SK-N-SH (cell line): ENCODE measurements at regions not wholly inside any gene's neighbourhood (a gene's known extent, or its start where the extent isn't known, plus 50 kb on each side); places are given as distances from the start of the nearest gene placed in this dataset.

Experiments
- CTCF ChIA-PET: fragments of 300-600, 350-600 bp; formaldehyde crosslinking; extraction: SDS; loops from one replicate; lab custom pipeline; 2021; lab: Yijun Ruan, JAX
- POLR2A ChIA-PET: fragments of 350-600 bp; sonication (Branson Sonifier 250); formaldehyde crosslinking; extraction: SDS; loops from one replicate; lab custom pipeline; 2020; ENCODE audit warnings: antibody characterized with exemption, inconsistent platforms; lab: Yijun Ruan, JAX
- DNase-seq: peaks from one replicate; pipeline ENCODE4 v3.0.0; 2012
- H2AFZ ChIP-seq: fragments of 200-600 bp; sonication (generic); 2 replicates; pipeline ENCODE4 v1.8.1; 2016; ENCODE audit warnings: antibody characterized with exemption, mild to moderate bottlenecking, low read depth
- H3F3A ChIP-seq: fragments of 200-600 bp; sonication (generic); replicated peaks from 2 replicates; pipeline ENCODE3; 2016; ENCODE audit warnings: antibody characterized with exemption, mild to moderate bottlenecking; ENCODE audit not compliant: insufficient read depth
- H3K27ac ChIP-seq, 2 experiments: fragments of 200-500 bp in 1 of 2; fragments of 200-600 bp in 1 of 2; sonication (Bioruptor generic) in 1 of 2; sonication (generic), shearing (Covaris generic) in 1 of 2; 2 replicates each; pipeline versions ENCODE4 v1.5.1 to v1.6.1; 2014 to 2016; ENCODE audit warnings: low read depth in 2 of 2, inconsistent platforms in 1 of 2, low read length in 1 of 2, mild to moderate bottlenecking in 1 of 2, mixed read lengths in 1 of 2
- H3K27me3 ChIP-seq: fragments of 200-600 bp; sonication (generic), shearing (Covaris generic); 2 replicates; pipeline ENCODE4 v1.6.1; 2016; ENCODE audit warnings: mixed run types; ENCODE audit not compliant: insufficient read depth
- H3K36me3 ChIP-seq, 2 experiments: fragments of 200-500 bp in 1 of 2; fragments of 200-600 bp in 1 of 2; sonication (Bioruptor generic) in 1 of 2; sonication (generic) in 1 of 2; replicated peaks in 1 of 2; 2 replicates each; pipeline versions ENCODE3 to v1.5.1; 2014 to 2016; ENCODE audit warnings: low read length in 1 of 2, mild to moderate bottlenecking in 1 of 2; ENCODE audit not compliant: insufficient read depth in 2 of 2, control insufficient read depth in 1 of 2
- H3K4me1 ChIP-seq, 2 experiments: fragments of 200-500 bp in 1 of 2; fragments of 200-600 bp in 1 of 2; sonication (Bioruptor generic) in 1 of 2; sonication (generic), shearing (Covaris generic) in 1 of 2; 2 replicates each; pipeline versions ENCODE4 v1.5.1 to v1.6.1; 2014 to 2016; ENCODE audit warnings: low read depth in 1 of 2, low read length in 1 of 2, mixed run types in 1 of 2; ENCODE audit not compliant: insufficient read depth in 2 of 2, control insufficient read depth in 1 of 2
- H3K4me2 ChIP-seq: fragments of 200-600 bp; sonication (generic), shearing (Covaris generic); 2 replicates; pipeline ENCODE4 v1.6.1; 2017; ENCODE audit warnings: mixed run types
- H3K4me3 ChIP-seq, 2 experiments: fragments of 200-500 bp in 1 of 2; fragments of 200-600 bp in 1 of 2; sonication (Bioruptor generic) in 1 of 2; sonication (generic), shearing (Covaris generic) in 1 of 2; 2 replicates each; pipeline versions ENCODE4 v1.5.1 to v1.8.1; 2014 to 2016; ENCODE audit warnings: low read depth in 2 of 2, inconsistent platforms in 1 of 2, low read length in 1 of 2, mild to moderate bottlenecking in 1 of 2, mixed read lengths in 1 of 2, moderate library complexity in 1 of 2
- H3K79me2 ChIP-seq: fragments of 200-600 bp; sonication (generic); 2 replicates; pipeline ENCODE4 v1.8.1; 2017; ENCODE audit warnings: mild to moderate bottlenecking; ENCODE audit not compliant: insufficient read depth
- H3K9ac ChIP-seq: fragments of 200-600 bp; sonication (generic); 2 replicates; pipeline ENCODE4 v1.6.1; 2017; ENCODE audit warnings: mixed run types
- H3K9me2 ChIP-seq: fragments of 200-600 bp; sonication (generic); 2 replicates; pipeline ENCODE4 v1.6.1; 2017; ENCODE audit warnings: mixed run types
- H3K9me3 ChIP-seq: fragments of 200-600 bp; sonication (generic); 2 replicates; pipeline ENCODE4 v1.6.1; 2017; ENCODE audit warnings: mixed run types, mild to moderate bottlenecking, moderate library complexity
- H4K20me1 ChIP-seq: fragments of 200-600 bp; sonication (generic); 2 replicates; pipeline ENCODE4 v1.6.1; 2017; ENCODE audit warnings: mild to moderate bottlenecking, mixed run types; ENCODE audit not compliant: insufficient read depth
- EP300 ChIP-seq, 2 experiments: IDR thresholded peaks; 2 replicates each; pipeline versions ENCODE4 v1.4.0 to v1.6.1; 2012; ENCODE audit warnings: borderline replicate concordance in 1 of 2, low read depth in 1 of 2, low read length in 1 of 2
- FOSL2 ChIP-seq: IDR thresholded peaks from 2 replicates; pipeline ENCODE4 v1.4.0; 2012; ENCODE audit warnings: low read depth, mild to moderate bottlenecking, moderate library complexity, borderline replicate concordance
- FOXJ3 ChIP-seq: sonication (generic); formaldehyde crosslinking; IDR thresholded peaks from 2 replicates; pipeline ENCODE4 v1.5.1; 2020; ENCODE audit warnings: mild to moderate bottlenecking, missing genetic modification reagents
- FOXM1 ChIP-seq: IDR thresholded peaks from 2 replicates; pipeline ENCODE4 v1.4.0; 2012; ENCODE audit warnings: low read depth, mild to moderate bottlenecking
- JUND ChIP-seq: IDR thresholded peaks from 2 replicates; pipeline ENCODE4 v1.4.0; 2012
- MEF2A ChIP-seq: IDR thresholded peaks from 2 replicates; pipeline ENCODE4 v1.4.0; 2012; ENCODE audit warnings: low read depth, borderline replicate concordance
- PBX3 ChIP-seq: IDR thresholded peaks from 2 replicates; pipeline ENCODE4; 2012
- POLR2AphosphoS5 ChIP-seq: IDR thresholded peaks from 2 replicates; pipeline ENCODE4 v1.6.1; 2012; ENCODE audit warnings: low read depth, low read length
- RCOR1 ChIP-seq: fragments of 150-350 bp; IDR thresholded peaks from 2 replicates; pipeline ENCODE4 v1.6.1; 2017; ENCODE audit warnings: antibody characterized with exemption, low read length
- REST ChIP-seq: IDR thresholded peaks from 2 replicates; pipeline ENCODE4 v1.6.1; 2012; ENCODE audit warnings: mild to moderate bottlenecking, low read depth, low read length, moderate library complexity
- SIN3A ChIP-seq: IDR thresholded peaks from 2 replicates; pipeline ENCODE4 v1.6.1; 2012; ENCODE audit warnings: low read depth, mild to moderate bottlenecking, low read length, moderate library complexity, borderline replicate concordance
- TCF12 ChIP-seq: IDR thresholded peaks from 2 replicates; pipeline ENCODE4 v1.4.0; 2012
- TEAD4 ChIP-seq: IDR thresholded peaks from 2 replicates; pipeline ENCODE4 v1.4.0; 2012; ENCODE audit warnings: mild to moderate bottlenecking, borderline replicate concordance; ENCODE audit not compliant: insufficient read depth
- WGBS: methylation state at CpG from one replicate; pipeline ENCODE4 v1.1.6; 2017; ENCODE audit warnings: low lambda C conversion rate; 5-methylcytosine and 5-hydroxymethylcytosine counted together

- no peaks in the 10 kb centered on the region for H4K20me1 ChIP-seq
- H3K27me3 ChIP-seq, result no peaks in the 10 kb centered on the region
- H3K79me2 ChIP-seq, result no peaks in the 10 kb centered on the region
- DNase-seq, result peak; percentile 57
- H3K4me1 ChIP-seq, result peaks cover 20 to 37% of the 10 kb centered on the region in 2 experiments
- H2AFZ ChIP-seq, result no peak overlapping the region
- no peak overlapping the region for H3K9ac ChIP-seq
- CTCF ChIA-PET, result interaction anchor here (0.8 to 1.5 kb wide), 2 partner anchors 9 to 23 kb away, joined by 3 read pairs; no protein-coding TSS in a partner anchor
- peaks cover 25% of the 10 kb centered on the region for H3F3A ChIP-seq
- H3K27ac ChIP-seq, result peak overlapping the region in 1 of 2 experiments; percentile 11; a peak in 1 of 4 replicates
- H3K36me3 ChIP-seq, result no peaks in the 10 kb centered on the region
- TF ChIP-seq JUND (peak; percentile 29), EP300 (IDR thresholded peaks at IDR 0.05; ENCODE audit: borderline replicate concordance in 1 of 2, low read depth in 1 of 2, low read length in 1 of 2) (0 out of 4 replicates have a peak, but pooled peaks of 1 of the 2 experiments have one; percentile 11), RCOR1 (peak; percentile 38; the same call in 1 of the 2 replicates), TCF12 (peak; percentile 71; the same call in 1 of the 2 replicates), FOSL2 (no peak), FOXM1 (no peak)
- peak overlapping the region; percentile 16; the same call in 1 of the 2 replicates for H3K4me2 ChIP-seq
- POLR2A ChIA-PET, result no interaction called here
- no peak overlapping the region for H3K4me3 ChIP-seq
- no peaks in the 10 kb centered on the region for H3K9me3 ChIP-seq
- H3K9me2 ChIP-seq, result no peaks in the 10 kb centered on the region
- WGBS, result 37% methylated on average over 9 of the region's 12 CpGs
Observed at GRCh38 chr22:27110665-27111451, 453.5 kb downstream of the MIAT start.

GRCh38 chr22:27111796-27112672, 454.6 kb downstream of the MIAT start:
- Histone ChIP-seq H4K20me1 (no peaks in the 10 kb centered on the region), H3K27ac (no peak overlapping the region), H3K9ac (no peak overlapping the region), H3K9me3 (no peaks in the 10 kb centered on the region), H3K27me3 (no peaks in the 10 kb centered on the region), H3K79me2 (no peaks in the 10 kb centered on the region), H3K4me2 (no peak overlapping the region), H3K9me2 (no peaks in the 10 kb centered on the region), H3K4me1 (peaks cover 21 to 36% of the 10 kb centered on the region in 2 experiments), H3K4me3 (no peak overlapping the region), H2AFZ (no peak overlapping the region), H3F3A (peaks cover 20% of the 10 kb centered on the region), H3K36me3 (no peaks in the 10 kb centered on the region)
- no peak for DNase-seq
- TF ChIP-seq RCOR1, result no peak
- TF ChIP-seq MEF2A, result no peak
- TF ChIP-seq FOXJ3 (CRISPR knock-in tag), result no peak
- TF ChIP-seq TEAD4, result no peak
- no peak for TF ChIP-seq PBX3
- TF ChIP-seq POLR2AphosphoS5, result no peak
- TF ChIP-seq SIN3A, result no peak
- TF ChIP-seq REST, result no peak
- no peak for TF ChIP-seq TCF12
- no peak for TF ChIP-seq JUND
- ChIA-PET CTCF (interaction anchor here (0.6 kb wide), 1 partner anchor 1793 kb away, joined by 3 read pairs; no protein-coding TSS in a partner anchor), POLR2A (no interaction called here)
- 64% methylated on average over 7 of the region's 7 CpGs for WGBS
